Mesenchymal stem cell (in vitro differentiated cells and primary cell): ENCODE measurements at regions not wholly inside any gene's neighbourhood (a gene's known extent, or its start where the extent isn't known, plus 50 kb on each side); places are given as distances from the start of the nearest gene placed in this dataset.
A peak's percentile ranks its signal among the peaks of the same experiment; 100 is the strongest.

Experiments used
- DNase-seq: peaks from one replicate; pipeline ENCODE4 v3.0.0-alpha.2; 2013
- H2AFZ ChIP-seq: one replicate; pipeline ENCODE4 v1.6.1; 2013; ENCODE audit warnings: low read depth, mild to moderate bottlenecking, control low read depth, inconsistent platforms, low read length, moderate library complexity
- H2AK5ac ChIP-seq: 2 replicates; pipeline ENCODE4 v1.6.1; 2013; ENCODE audit warnings: low read length, moderate library complexity, mild to moderate bottlenecking, inconsistent platforms; ENCODE audit not compliant: severe bottlenecking
- H2BK120ac ChIP-seq: one replicate; pipeline ENCODE4 v1.6.1; 2013; ENCODE audit warnings: low read depth, mild to moderate bottlenecking, inconsistent platforms, low read length, moderate library complexity
- H2BK12ac ChIP-seq, 2 experiments: one replicate each; pipeline ENCODE4 v1.6.1; 2013; ENCODE audit warnings: inconsistent platforms in 2 of 2, low read length in 2 of 2, mild to moderate bottlenecking in 2 of 2, moderate library complexity in 2 of 2, control low read depth in 1 of 2
- H2BK15ac ChIP-seq: one replicate; pipeline ENCODE4 v1.6.1; 2013; ENCODE audit warnings: mild to moderate bottlenecking, low read depth, inconsistent platforms; ENCODE audit not compliant: poor library complexity, severe bottlenecking
- H2BK5ac ChIP-seq: 2 replicates; pipeline ENCODE4 v1.6.1; 2013; ENCODE audit warnings: low read depth, mild to moderate bottlenecking, low read length, control low read depth, inconsistent platforms; ENCODE audit not compliant: poor library complexity, severe bottlenecking
- H3K14ac ChIP-seq, 2 experiments: one replicate each; pipeline ENCODE4 v1.6.1; 2013; ENCODE audit warnings: inconsistent platforms in 2 of 2, low read length in 2 of 2, control low read depth in 1 of 2, mild to moderate bottlenecking in 1 of 2, moderate library complexity in 1 of 2
- H3K18ac ChIP-seq, 2 experiments: one replicate each; pipeline ENCODE4 v1.6.1; 2013; ENCODE audit warnings: inconsistent platforms in 2 of 2, low read length in 2 of 2, control low read depth in 1 of 2, low read depth in 1 of 2, mild to moderate bottlenecking in 1 of 2
- H3K23ac ChIP-seq, 2 experiments: one replicate each; pipeline ENCODE4 v1.6.1; 2013; ENCODE audit warnings: inconsistent platforms in 2 of 2, low read length in 2 of 2, mild to moderate bottlenecking in 2 of 2, moderate library complexity in 2 of 2, control low read depth in 1 of 2
- H3K27ac ChIP-seq: 2 replicates; pipeline ENCODE4 v1.5.1; 2013; ENCODE audit warnings: mild to moderate bottlenecking, moderate library complexity, low read length, control low read depth, inconsistent platforms; ENCODE audit not compliant: poor library complexity, severe bottlenecking
- H3K27me3 ChIP-seq, 2 experiments: 2 replicates each; pipeline versions ENCODE4 v1.6.1 to v1.7.0; 2013; ENCODE audit warnings: low read length in 2 of 2, mild to moderate bottlenecking in 2 of 2, moderate library complexity in 2 of 2, control low read depth in 1 of 2, inconsistent platforms in 1 of 2; ENCODE audit not compliant: control insufficient read depth in 1 of 2, insufficient read depth in 1 of 2
- H3K36me3 ChIP-seq, 2 experiments: 2 replicates each; pipeline versions ENCODE4 v1.6.1 to v1.7.0; 2013; ENCODE audit warnings: low read length in 2 of 2, control low read depth in 1 of 2, inconsistent platforms in 1 of 2, low read depth in 1 of 2, mild to moderate bottlenecking in 1 of 2; ENCODE audit not compliant: insufficient read depth in 2 of 2, control insufficient read depth in 1 of 2
- H3K4ac ChIP-seq, 2 experiments: one replicate each; pipeline ENCODE4 v1.6.1; 2013; ENCODE audit warnings: inconsistent platforms in 2 of 2, low read length in 2 of 2, mild to moderate bottlenecking in 2 of 2, moderate library complexity in 2 of 2, control low read depth in 1 of 2, low read depth in 1 of 2
- H3K4me1 ChIP-seq: 2 replicates; pipeline ENCODE4 v1.6.1; 2013; ENCODE audit warnings: low read depth, low read length, control low read depth; ENCODE audit not compliant: control insufficient read depth, insufficient read depth
- H3K4me2 ChIP-seq: 2 replicates; pipeline ENCODE4 v1.6.1; 2013; ENCODE audit warnings: low read length, mild to moderate bottlenecking, inconsistent platforms; ENCODE audit not compliant: poor library complexity, severe bottlenecking
- H3K4me3 ChIP-seq, 2 experiments: 2 replicates each; pipeline versions ENCODE4 v1.5.1 to v1.7.0; 2013; ENCODE audit warnings: low read length in 2 of 2, mild to moderate bottlenecking in 2 of 2, control low read depth in 1 of 2, low read depth in 1 of 2; ENCODE audit not compliant: insufficient read depth in 1 of 2
- H3K79me1 ChIP-seq: replicated peaks from 2 replicates; pipeline ENCODE4 v1.6.1; 2013; ENCODE audit warnings: mild to moderate bottlenecking, control low read depth, low read length, inconsistent platforms; ENCODE audit not compliant: poor library complexity, severe bottlenecking
- H3K9ac ChIP-seq: 2 replicates; pipeline ENCODE4 v1.7.0; 2013; ENCODE audit warnings: mild to moderate bottlenecking, low read length, moderate library complexity
- H3K9me3 ChIP-seq: 2 replicates; pipeline ENCODE4 v1.7.0; 2013; ENCODE audit warnings: mild to moderate bottlenecking, low read length; ENCODE audit not compliant: control insufficient read depth
- H4K8ac ChIP-seq: one replicate; pipeline ENCODE4 v1.6.1; 2013; ENCODE audit warnings: inconsistent platforms, mild to moderate bottlenecking, low read length, moderate library complexity
- H4K91ac ChIP-seq: one replicate; pipeline ENCODE4 v1.6.1; 2013; ENCODE audit warnings: mild to moderate bottlenecking, low read length, inconsistent platforms
- WGBS: methylation state at CpG from one replicate; pipeline ENCODE4 v1.1.7; 2013; ENCODE audit warnings: mixed read lengths; 5-methylcytosine and 5-hydroxymethylcytosine counted together

- no peak for DNase-seq
- H3K23ac ChIP-seq, result no peak overlapping the region
- no peak overlapping the region for H2BK120ac ChIP-seq
- H4K91ac ChIP-seq, result no peak overlapping the region
- no peaks in the 10 kb centered on the region for H3K36me3 ChIP-seq
- H4K8ac ChIP-seq, result no peak overlapping the region
- H3K14ac ChIP-seq, result no peak overlapping the region
- 73% methylated on average over 2 of the region's 3 CpGs for WGBS
- no peaks in the 10 kb centered on the region for H3K4me1 ChIP-seq
- H2BK12ac ChIP-seq, result no peak overlapping the region
- H3K4me2 ChIP-seq, result no peak overlapping the region
- H3K9ac ChIP-seq, result no peak overlapping the region
- no peaks in the 10 kb centered on the region for H3K79me1 ChIP-seq
- no peaks in the 10 kb centered on the region for H3K9me3 ChIP-seq
- no peak overlapping the region for H3K27ac ChIP-seq
- H2BK15ac ChIP-seq, result no peak overlapping the region
- H2AK5ac ChIP-seq, result no peak overlapping the region
- no peak overlapping the region for H2BK5ac ChIP-seq
- H3K4me3 ChIP-seq, result no peak overlapping the region
- H3K18ac ChIP-seq, result no peak overlapping the region
- H3K27me3 ChIP-seq, result no peaks in the 10 kb centered on the region
- H2AFZ ChIP-seq, result no peak overlapping the region
- H3K4ac ChIP-seq, result no peak overlapping the region
Observed at GRCh38 chr2:161017780-161018470, 142.3 kb upstream of the TANK start.

DNA sequence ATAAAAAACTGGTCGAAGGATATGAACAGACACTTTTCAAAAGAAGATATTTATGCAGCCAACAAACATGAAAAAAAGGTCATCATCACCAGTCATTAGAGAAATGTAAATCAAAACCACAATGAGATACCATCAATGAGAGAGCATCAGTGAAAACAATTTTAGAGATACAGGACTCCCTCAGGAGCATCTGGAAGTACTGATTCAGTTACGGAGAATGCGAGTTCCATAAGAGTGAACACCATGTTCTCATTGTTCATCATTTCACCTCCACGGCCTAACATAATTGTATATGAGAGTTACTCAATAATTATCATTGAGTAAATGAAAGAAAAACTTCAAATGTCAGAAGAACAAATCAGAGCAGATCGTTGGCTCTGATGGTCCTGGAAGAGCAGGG lies 140.9 kb upstream of the TANK start:
- no peak for DNase-seq
- Histone ChIP-seq H3K27ac (no peak overlapping the region), H3K4ac (no peak overlapping the region), H3K9ac (no peak overlapping the region), H3K14ac (no peak overlapping the region), H3K9me3 (no peaks in the 10 kb centered on the region), H2AK5ac (no peak overlapping the region), H3K4me2 (no peak overlapping the region), H3K4me3 (no peak overlapping the region), H4K8ac (no peak overlapping the region), H3K23ac (no peak overlapping the region), H3K36me3 (no peaks in the 10 kb centered on the region), H3K79me1 (no peaks in the 10 kb centered on the region), H2BK15ac (no peak overlapping the region), H2BK120ac (no peak overlapping the region), H4K91ac (no peak overlapping the region), H2BK5ac (no peak overlapping the region), H2BK12ac (no peak overlapping the region), H3K4me1 (no peaks in the 10 kb centered on the region), H2AFZ (no peak overlapping the region), H3K27me3 (no peaks in the 10 kb centered on the region), H3K18ac (peak overlapping the region in 1 of 2 experiments; percentile 34)
- WGBS, result 79% methylated on average over 3 of the region's 5 CpGs

DNA sequence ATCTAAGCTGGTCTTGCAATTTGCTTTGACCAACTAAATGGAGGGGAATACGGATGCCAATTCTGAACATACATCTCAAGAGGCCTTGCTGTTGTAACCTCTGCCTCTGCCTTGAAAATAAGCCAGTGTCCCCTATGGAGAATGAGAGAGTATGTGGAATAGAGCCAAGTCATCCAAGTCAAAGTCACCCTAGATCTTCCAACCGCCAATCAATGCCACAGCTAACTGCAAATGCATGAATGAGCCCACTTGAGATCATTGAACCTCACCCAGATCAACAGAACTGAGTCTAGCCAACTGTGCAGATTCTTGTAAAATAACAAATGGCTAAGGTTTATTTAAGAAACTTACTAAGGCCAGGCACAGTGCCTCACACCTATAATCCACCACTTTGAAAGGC lies 139.8 kb upstream of the TANK start:
- Histone ChIP-seq H2AFZ (no peak overlapping the region), H3K27ac (no peak overlapping the region), H3K4me3 (no peak overlapping the region), H3K4me2 (no peak overlapping the region), H3K4me1 (no peaks in the 10 kb centered on the region), H2BK12ac (no peak overlapping the region), H3K14ac (no peak overlapping the region), H3K23ac (no peak overlapping the region), H4K91ac (no peak overlapping the region), H3K79me1 (no peaks in the 10 kb centered on the region), H2BK15ac (no peak overlapping the region), H3K27me3 (no peaks in the 10 kb centered on the region), H2AK5ac (no peak overlapping the region), H3K36me3 (no peaks in the 10 kb centered on the region), H4K8ac (no peak overlapping the region), H2BK120ac (no peak overlapping the region), H3K4ac (no peak overlapping the region), H2BK5ac (no peak overlapping the region), H3K9ac (no peak overlapping the region), H3K18ac (no peak overlapping the region), H3K9me3 (no peaks in the 10 kb centered on the region)
- 100% methylated on average over 2 of the region's 2 CpGs for WGBS
- no peak for DNase-seq

- H2BK15ac ChIP-seq, result no peak overlapping the region
- H2BK120ac ChIP-seq, result no peak overlapping the region
- 95% methylated on average over 1 of the region's 1 CpG for WGBS
Observed at GRCh38 chr2:161028581-161028980, 131.6 kb upstream of the TANK start.

More at GRCh38 chr2:161028581-161028980, 131.6 kb upstream of the TANK start:
- H3K9ac ChIP-seq, result no peak overlapping the region
- H4K8ac ChIP-seq, result no peak overlapping the region
- H3K4me1 ChIP-seq, result peaks cover 3% of the 10 kb centered on the region
- no peak for DNase-seq
- H3K14ac ChIP-seq, result no peak overlapping the region
- no peak overlapping the region for H3K4ac ChIP-seq
- no peak overlapping the region for H3K23ac ChIP-seq
- H2AFZ ChIP-seq, result no peak overlapping the region
- H3K18ac ChIP-seq, result no peak overlapping the region
- H3K36me3 ChIP-seq, result no peaks in the 10 kb centered on the region
- H3K27me3 ChIP-seq, result no peaks in the 10 kb centered on the region
- no peak overlapping the region for H3K27ac ChIP-seq
- no peak overlapping the region for H2BK12ac ChIP-seq
- H3K9me3 ChIP-seq, result no peaks in the 10 kb centered on the region
- no peak overlapping the region for H2AK5ac ChIP-seq
- H4K91ac ChIP-seq, result no peak overlapping the region
- no peak overlapping the region for H2BK5ac ChIP-seq
- H3K4me2 ChIP-seq, result no peak overlapping the region
- no peaks in the 10 kb centered on the region for H3K79me1 ChIP-seq
- H3K4me3 ChIP-seq, result no peak overlapping the region
